A549 (cell line): ENCODE measurements at regions not wholly inside any gene's neighbourhood (a gene's known extent, or its start where the extent isn't known, plus 50 kb on each side); places are given as distances from the start of the nearest gene placed in this dataset.

Source experiments
- EP300 ChIP-seq, 2 experiments: fragments of >200 bp; sonication (Bioruptor Twin); formaldehyde crosslinking; IDR thresholded peaks; 2 replicates in 1 of 2; 3 replicates in 1 of 2; pipeline ENCODE4 v1.6.1; 2016 to 2017
- HMGXB4 ChIP-seq: fragments of 250-450 bp; sonication (Bioruptor Pico); IDR thresholded peaks from 2 replicates; pipeline ENCODE4 v1.5.0; 2021; ENCODE audit warnings: mild to moderate bottlenecking, moderate library complexity, borderline replicate concordance
- JUNB ChIP-seq: fragments of >200 bp; sonication (Bioruptor Twin); formaldehyde crosslinking; IDR thresholded peaks from 2 replicates; pipeline ENCODE4 v1.6.1; 2016
- POLR2A ChIP-seq: IDR thresholded peaks from 2 replicates; pipeline ENCODE4 v1.6.1; 2012; ENCODE audit warnings: mild to moderate bottlenecking, low read length
- POLR2AphosphoS2 ChIP-seq: conservative IDR thresholded peaks from 2 replicates; pipeline ENCODE4 v1.6.1; 2012; ENCODE audit warnings: low read length, improper control_type of control experiment, inconsistent platforms
- RAD21 ChIP-seq, 2 experiments: fragments of >200 bp in 1 of 2; sonication (Bioruptor Twin) in 1 of 2; formaldehyde crosslinking in 1 of 2; IDR thresholded peaks in 1 of 2; conservative IDR thresholded peaks in 1 of 2; 2 replicates in 1 of 2; 3 replicates in 1 of 2; pipeline ENCODE4 v1.6.1; 2012 to 2018; ENCODE audit warnings: inconsistent platforms in 1 of 2
- SMC3 ChIP-seq: fragments of >200 bp; sonication (Bioruptor Twin); formaldehyde crosslinking; IDR thresholded peaks from 3 replicates; pipeline ENCODE4 v1.6.1; 2018; ENCODE audit warnings: inconsistent platforms
- TF ChIP-seq, protein P1 (sequence below): fragments of >200 bp; sonication (Bioruptor Twin); formaldehyde crosslinking; IDR thresholded peaks from 3 replicates; pipeline ENCODE4 v1.5.1; 2016

GRCh38 chr15:70151462-70151861 lies 53.7 kb upstream of the TLE3 start:
- TF ChIP-seq POLR2A (no peak), RAD21 (conservative IDR thresholded peaks at IDR 0.05 in 1 of 2, IDR thresholded peaks at IDR 0.05 in 1 of 2) (no peak), SMC3 (no peak), JUNB (no peak), EP300 (IDR thresholded peaks at IDR 0.05) (no peak), HMGXB4 (no peak), POLR2AphosphoS2 (no peak)
- TF ChIP-seq, protein P1, sequence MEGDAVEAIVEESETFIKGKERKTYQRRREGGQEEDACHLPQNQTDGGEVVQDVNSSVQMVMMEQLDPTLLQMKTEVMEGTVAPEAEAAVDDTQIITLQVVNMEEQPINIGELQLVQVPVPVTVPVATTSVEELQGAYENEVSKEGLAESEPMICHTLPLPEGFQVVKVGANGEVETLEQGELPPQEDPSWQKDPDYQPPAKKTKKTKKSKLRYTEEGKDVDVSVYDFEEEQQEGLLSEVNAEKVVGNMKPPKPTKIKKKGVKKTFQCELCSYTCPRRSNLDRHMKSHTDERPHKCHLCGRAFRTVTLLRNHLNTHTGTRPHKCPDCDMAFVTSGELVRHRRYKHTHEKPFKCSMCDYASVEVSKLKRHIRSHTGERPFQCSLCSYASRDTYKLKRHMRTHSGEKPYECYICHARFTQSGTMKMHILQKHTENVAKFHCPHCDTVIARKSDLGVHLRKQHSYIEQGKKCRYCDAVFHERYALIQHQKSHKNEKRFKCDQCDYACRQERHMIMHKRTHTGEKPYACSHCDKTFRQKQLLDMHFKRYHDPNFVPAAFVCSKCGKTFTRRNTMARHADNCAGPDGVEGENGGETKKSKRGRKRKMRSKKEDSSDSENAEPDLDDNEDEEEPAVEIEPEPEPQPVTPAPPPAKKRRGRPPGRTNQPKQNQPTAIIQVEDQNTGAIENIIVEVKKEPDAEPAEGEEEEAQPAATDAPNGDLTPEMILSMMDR, result no peak
